Calu3 (cell line): ENCODE measurements at regions not wholly inside any gene's neighbourhood (a gene's known extent, or its start where the extent isn't known, plus 50 kb on each side); places are given as distances from the start of the nearest gene placed in this dataset.

Experiments used
- BruUV-seq: library from RNA; stranded (reverse); fragments of 400-500 nt; replicated peaks from 2 replicates; lab custom pipeline; 2021; lab: Mats Ljungman, UMichigan
- CTCF ChIA-PET: fragments of 300-600 bp; sonication (Branson Sonifier 250); formaldehyde crosslinking; loops from one replicate; lab custom pipeline; 2022; ENCODE audit warnings: antibody characterized with exemption; lab: Charles Lee
- DNase-seq: peaks from one replicate; pipeline ENCODE4 v3.0.0; 2022
- H3K27ac Mint-ChIP-seq: one replicate; pipeline ENCODE4 v1.8.0; 2022; ENCODE audit warnings: mixed read lengths; ENCODE audit not compliant: unreplicated experiment
- H3K27me3 Mint-ChIP-seq: one replicate; pipeline ENCODE4 v1.8.0; 2022; ENCODE audit warnings: mixed read lengths; ENCODE audit not compliant: unreplicated experiment
- H3K36me3 Mint-ChIP-seq: one replicate; pipeline ENCODE4 v1.8.0; 2022; ENCODE audit warnings: mild to moderate bottlenecking, moderate library complexity, mixed read lengths; ENCODE audit not compliant: insufficient read depth, unreplicated experiment
- H3K4me1 Mint-ChIP-seq: one replicate; pipeline ENCODE4 v1.8.0; 2022; ENCODE audit warnings: mild to moderate bottlenecking, low read depth, mixed read lengths; ENCODE audit not compliant: unreplicated experiment
- H3K4me3 Mint-ChIP-seq: one replicate; pipeline ENCODE4 v1.8.0; 2022; ENCODE audit warnings: mild to moderate bottlenecking, low read depth, moderate library complexity, mixed read lengths; ENCODE audit not compliant: unreplicated experiment
- H3K9me3 Mint-ChIP-seq: one replicate; pipeline ENCODE4 v1.8.0; 2022; ENCODE audit warnings: low read depth, mixed read lengths; ENCODE audit not compliant: unreplicated experiment
- intact Hi-C: fragments of 100-400 bp; cut with micrococcal nuclease; formaldehyde crosslinking; loops from one replicate; pipeline ENCODE4 v1.10.0; 2022; ENCODE audit not compliant: unreplicated experiment
- TF ChIP-seq, protein P1 (sequence below): fragments of 200-600 bp; IDR thresholded peaks from one replicate; pipeline ENCODE4 v1.8.0; 2022; ENCODE audit warnings: antibody characterized with exemption; ENCODE audit not compliant: unreplicated experiment

DNA sequence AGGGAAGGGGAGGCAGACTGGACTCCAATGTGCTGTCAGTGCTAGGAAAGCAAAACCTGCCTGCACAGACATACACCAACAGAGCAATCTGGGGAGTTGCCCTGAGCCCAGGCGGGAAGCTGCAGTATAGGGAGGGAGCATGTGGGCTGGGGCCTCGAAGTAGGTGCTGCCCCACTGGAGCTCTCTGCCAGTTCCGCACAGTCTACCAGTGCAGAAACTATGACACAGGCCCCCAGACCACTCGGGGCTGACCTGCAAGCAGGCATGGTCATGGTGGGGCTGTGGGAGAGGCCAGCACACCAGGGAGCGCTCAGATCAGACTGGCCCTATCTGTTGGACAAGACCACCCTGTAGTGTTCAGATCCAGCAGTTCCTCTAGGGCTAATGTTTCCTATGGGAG lies 344.1 kb upstream of the TRAM1L1 start:
- Mint-ChIP-seq H3K27ac (no peak overlapping the region), H3K9me3 (no peaks in the 10 kb centered on the region), H3K4me1 (peaks cover 8% of the 10 kb centered on the region), H3K36me3 (no peaks in the 10 kb centered on the region), H3K27me3 (no peaks in the 10 kb centered on the region), H3K4me3 (no peak overlapping the region)
- DNase-seq, result no peak
- intact Hi-C loops, result no loop called here
- no TSS peak for BruUV-seq
- CTCF ChIA-PET, result no interaction called here
- TF ChIP-seq, protein P1, sequence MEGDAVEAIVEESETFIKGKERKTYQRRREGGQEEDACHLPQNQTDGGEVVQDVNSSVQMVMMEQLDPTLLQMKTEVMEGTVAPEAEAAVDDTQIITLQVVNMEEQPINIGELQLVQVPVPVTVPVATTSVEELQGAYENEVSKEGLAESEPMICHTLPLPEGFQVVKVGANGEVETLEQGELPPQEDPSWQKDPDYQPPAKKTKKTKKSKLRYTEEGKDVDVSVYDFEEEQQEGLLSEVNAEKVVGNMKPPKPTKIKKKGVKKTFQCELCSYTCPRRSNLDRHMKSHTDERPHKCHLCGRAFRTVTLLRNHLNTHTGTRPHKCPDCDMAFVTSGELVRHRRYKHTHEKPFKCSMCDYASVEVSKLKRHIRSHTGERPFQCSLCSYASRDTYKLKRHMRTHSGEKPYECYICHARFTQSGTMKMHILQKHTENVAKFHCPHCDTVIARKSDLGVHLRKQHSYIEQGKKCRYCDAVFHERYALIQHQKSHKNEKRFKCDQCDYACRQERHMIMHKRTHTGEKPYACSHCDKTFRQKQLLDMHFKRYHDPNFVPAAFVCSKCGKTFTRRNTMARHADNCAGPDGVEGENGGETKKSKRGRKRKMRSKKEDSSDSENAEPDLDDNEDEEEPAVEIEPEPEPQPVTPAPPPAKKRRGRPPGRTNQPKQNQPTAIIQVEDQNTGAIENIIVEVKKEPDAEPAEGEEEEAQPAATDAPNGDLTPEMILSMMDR, result no peak

DNA sequence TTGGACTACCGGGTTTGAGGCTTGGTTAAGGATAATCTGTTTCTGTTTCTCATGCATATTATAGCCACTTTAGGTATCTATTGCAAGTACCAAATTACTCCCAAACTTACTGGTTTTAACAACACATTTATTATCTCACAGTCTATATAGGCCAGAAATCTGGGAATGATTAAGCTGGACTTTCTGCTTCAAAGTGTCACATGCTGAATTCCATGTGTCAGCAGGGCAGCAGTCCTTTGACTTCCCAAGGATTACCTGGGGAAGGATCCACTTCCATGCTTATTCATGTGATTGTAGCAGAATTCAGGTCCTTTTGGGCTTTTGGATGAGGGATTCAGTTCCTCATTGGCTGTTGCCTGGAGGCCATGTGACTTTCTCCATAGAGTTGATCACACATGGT lies 349.0 kb upstream of the TRAM1L1 start:
- H3K4me3 Mint-ChIP-seq, result no peak overlapping the region
- TF ChIP-seq, protein P1, result no peak
- H3K9me3 Mint-ChIP-seq, result no peaks in the 10 kb centered on the region
- intact Hi-C loops, result no loop called here
- no peak for DNase-seq
- peaks cover 8% of the 10 kb centered on the region for H3K4me1 Mint-ChIP-seq
- BruUV-seq, result no TSS peak
- CTCF ChIA-PET, result no interaction called here
- no peaks in the 10 kb centered on the region for H3K27me3 Mint-ChIP-seq
- H3K27ac Mint-ChIP-seq, result no peak overlapping the region
- no peaks in the 10 kb centered on the region for H3K36me3 Mint-ChIP-seq

DNA sequence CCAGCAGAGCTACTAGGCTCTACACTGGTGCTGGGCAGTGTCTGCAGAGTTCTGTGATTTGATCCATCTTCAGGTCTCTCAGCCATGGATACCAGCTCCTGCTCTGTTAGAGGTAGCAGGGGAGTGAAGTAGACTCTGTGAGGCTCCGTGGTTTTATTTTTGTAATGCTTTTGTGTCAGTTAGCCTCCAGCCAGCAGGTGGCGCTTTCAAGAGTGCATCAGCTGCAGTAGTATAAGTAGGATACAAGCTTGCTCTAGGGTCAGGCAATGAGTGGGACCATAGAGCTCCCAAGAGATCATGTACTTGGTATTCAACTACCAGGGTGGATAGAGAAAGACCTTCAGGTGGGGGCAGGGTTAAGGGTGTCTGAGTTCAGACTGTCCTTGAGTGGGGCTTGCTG lies 362.5 kb upstream of the TRAM1L1 start:
- H3K36me3 Mint-ChIP-seq, result no peaks in the 10 kb centered on the region

GRCh38 chr4:117455088-117455487 lies 369.7 kb upstream of the TRAM1L1 start:
- no peak for DNase-seq
- no peak overlapping the region for H3K27ac Mint-ChIP-seq
- CTCF ChIA-PET, result no interaction called here
- H3K4me3 Mint-ChIP-seq, result no peak overlapping the region
- peaks cover 2% of the 10 kb centered on the region for H3K9me3 Mint-ChIP-seq
- H3K4me1 Mint-ChIP-seq, result no peaks in the 10 kb centered on the region
- TF ChIP-seq, protein P1, result no peak
- H3K27me3 Mint-ChIP-seq, result no peaks in the 10 kb centered on the region
- BruUV-seq, result no TSS peak
- intact Hi-C loops, result no loop called here
- no peaks in the 10 kb centered on the region for H3K36me3 Mint-ChIP-seq

More for the DNA sequence above, 362.5 kb upstream of the TRAM1L1 start:
- CTCF ChIA-PET, result no interaction called here
- Mint-ChIP-seq H3K9me3 (peaks cover 2% of the 10 kb centered on the region), H3K4me1 (peaks cover 12% of the 10 kb centered on the region), H3K27me3 (no peaks in the 10 kb centered on the region), H3K4me3 (no peak overlapping the region), H3K27ac (no peak overlapping the region)
- TF ChIP-seq, protein P1, result no peak
- no peak for DNase-seq
- no TSS peak for BruUV-seq
- intact Hi-C loops, result no loop called here
